GF-D8 (cell line): ENCODE measurements at regions not wholly inside any gene's neighbourhood (a gene's known extent, or its start where the extent isn't known, plus 50 kb on each side); places are given as distances from the start of the nearest gene placed in this dataset.
"Not testable (repeated sequence)": the region's sequence is repeated elsewhere in the genome, so short reads cannot be mapped to it uniquely, and the experiment has no call there.

ENCODE experiments used
- DNase-seq: peaks from one replicate; lab custom pipeline; 2025; lab: John Stamatoyannopoulos, UW

DNA sequence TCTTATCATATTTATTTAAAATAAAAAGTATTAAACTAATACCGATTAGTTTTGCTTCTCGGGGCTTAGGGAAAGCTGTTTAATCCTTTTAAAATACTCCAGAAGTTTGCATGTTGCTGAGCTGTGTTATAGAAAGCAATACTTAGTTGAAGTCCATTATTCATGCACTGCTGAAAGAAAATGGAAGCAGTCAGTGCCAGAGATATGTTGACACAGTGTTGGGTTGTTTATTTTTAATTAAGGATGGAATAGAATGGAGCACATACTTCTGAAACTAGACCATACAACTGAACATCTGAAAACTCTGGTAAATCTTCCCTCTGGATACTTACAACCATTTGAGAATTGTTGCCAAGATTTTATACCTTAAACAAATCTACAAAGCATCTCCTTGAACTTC is 282.7 kb upstream of the CCDC179 start:
- no peak for DNase-seq

DNA sequence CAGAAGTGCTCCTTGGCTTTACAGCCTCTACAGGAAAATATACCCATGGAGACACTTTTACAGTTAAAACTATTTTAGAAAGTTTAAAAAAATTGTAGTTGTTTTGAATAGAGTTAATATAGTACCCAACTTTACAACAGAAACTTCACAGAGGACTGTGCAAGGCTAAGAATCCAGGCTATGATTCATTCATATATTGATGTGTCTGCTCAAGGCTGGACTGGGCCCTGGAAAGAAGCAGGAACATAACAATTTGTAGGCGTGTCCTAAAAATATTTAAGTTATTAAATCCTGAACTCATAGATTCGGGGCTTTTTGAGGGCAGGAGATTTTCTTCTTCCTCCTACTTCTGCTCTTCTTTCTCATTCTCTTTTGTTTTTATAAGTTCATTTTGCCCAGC is 291.5 kb upstream of the CCDC179 start:
- no peak for DNase-seq

DNA sequence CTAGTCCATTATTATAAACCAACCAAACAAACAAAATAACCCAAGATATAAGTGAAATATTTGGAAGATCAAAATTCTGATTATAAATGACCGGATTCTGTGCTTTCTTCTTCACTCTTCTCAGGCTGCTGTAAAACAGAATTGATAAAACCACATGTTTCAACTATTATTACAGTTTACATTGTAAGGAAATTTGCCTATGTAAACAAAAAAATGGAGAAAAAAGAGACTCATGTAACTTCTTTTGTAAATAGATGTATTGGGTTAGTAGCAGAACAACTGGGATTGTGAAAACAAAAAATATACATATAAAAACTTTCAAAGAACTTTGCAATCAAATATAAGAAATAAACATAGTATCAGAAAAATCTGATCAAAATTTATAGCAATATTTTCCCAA is 295.2 kb upstream of the CCDC179 start:
- DNase-seq = no peak

DNA sequence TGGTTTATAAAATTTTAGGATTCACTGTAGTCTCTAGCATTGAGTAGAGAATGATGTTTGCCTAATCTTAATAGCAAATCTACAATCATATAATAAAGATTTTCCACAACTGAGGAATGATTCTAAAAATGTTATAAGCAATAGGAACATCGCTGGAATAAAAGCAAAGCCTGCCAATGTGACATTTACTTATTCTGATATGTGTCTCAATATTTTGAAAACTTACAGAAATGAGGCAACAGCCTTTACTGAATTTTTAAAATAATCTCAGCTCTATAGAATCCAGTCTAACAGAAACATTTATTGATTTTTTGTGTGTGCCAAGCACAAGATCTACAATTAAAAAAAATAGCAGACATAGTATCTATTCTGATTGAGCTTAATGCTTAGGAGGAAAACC is 303.7 kb upstream of the CCDC179 start:
- no peak for DNase-seq

DNA sequence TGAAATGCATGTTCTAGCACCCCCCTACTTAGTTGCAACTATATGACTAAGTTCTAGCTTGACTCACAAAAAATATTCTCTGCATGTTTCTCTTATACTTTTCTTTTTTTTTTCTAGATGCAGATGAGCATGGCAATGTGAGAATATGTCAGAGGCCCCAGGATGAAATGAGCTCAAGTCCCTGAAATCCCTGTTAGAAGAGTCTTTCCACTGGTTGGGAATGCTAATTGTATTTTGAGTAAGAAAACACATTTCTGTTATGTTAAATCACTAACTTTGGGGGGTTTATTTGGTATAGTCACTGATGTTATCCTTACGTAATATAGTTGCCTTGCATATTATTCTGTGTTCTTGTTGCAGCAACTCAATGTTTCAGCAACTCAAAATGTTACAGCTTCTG is 306.1 kb upstream of the CCDC179 start:
- no peak for DNase-seq

DNA sequence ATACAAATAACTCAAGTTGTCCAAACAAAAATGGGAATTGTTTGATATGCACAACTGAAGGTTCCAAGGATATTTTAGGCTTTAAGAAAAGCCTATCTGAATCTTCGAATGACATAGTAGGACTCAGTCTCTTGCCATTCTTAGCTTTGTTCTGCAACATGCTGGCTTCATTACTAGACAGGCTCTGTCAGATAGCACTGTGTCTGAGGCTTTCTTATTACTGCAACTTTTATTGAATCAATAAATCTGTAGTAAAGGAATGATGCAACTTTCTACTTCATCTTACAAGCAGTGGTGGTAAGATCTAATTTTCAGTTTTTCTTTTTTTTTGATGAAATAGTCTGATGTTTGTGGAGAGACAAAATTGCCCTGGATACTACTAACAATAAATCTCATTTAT is 319.3 kb upstream of the CCDC179 start:
- no peak for DNase-seq

DNA sequence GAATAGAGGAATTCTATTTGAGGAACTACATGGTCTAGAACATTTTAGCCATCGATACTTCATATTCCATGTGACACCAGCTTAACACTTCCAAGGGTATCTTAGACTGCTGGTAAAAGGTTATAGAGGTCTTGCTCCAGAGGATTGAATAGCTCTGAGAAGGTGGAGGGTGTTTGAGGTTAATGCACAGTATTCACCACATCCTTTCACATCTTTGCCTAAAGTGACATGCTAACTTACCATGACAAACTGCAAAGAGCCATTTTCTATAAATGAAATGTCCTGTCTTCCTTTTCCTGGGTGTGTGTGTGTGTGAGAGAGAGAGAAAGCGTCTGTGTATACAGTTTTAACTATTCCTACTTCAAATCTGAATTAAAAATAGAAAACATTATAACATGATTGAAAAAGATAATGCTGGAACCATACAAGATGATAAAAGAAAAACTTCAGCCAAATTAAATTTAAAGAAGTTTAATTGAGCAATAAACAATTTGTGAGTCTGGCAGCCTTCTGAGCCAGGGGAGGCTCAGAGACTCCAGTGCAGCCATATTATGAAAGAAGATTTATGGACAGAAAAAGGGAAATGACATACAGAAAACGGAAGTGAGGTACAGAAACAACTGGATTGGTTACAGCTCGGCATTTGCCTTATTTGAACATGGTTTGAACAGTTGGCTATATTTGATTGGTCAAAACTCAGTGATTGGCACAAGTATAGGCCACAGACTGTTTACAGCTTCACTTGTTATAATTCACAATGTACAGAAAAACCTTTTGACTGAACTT is 320.9 kb upstream of the CCDC179 start:
- no peak for DNase-seq

DNA sequence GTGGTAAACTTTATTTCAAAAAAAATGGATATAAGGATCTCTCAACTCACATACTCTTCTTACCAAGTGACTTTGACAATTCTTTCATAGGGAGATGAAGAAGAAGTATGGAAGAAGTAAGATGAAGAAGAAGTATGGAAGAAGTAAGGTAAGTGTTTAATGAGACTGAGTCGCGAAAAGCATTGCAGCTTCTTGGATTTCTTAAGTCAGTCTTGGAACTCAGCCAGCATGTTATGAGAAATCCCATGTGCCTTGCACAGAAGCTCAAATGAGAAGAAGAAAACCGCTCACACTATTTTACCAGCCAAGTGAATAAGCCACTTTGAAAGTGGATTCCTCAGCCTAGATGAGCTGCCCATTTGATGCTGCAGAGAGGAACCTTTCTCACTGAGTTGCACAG is 332.0 kb upstream of the CCDC179 start:
- DNase-seq = no peak

DNA sequence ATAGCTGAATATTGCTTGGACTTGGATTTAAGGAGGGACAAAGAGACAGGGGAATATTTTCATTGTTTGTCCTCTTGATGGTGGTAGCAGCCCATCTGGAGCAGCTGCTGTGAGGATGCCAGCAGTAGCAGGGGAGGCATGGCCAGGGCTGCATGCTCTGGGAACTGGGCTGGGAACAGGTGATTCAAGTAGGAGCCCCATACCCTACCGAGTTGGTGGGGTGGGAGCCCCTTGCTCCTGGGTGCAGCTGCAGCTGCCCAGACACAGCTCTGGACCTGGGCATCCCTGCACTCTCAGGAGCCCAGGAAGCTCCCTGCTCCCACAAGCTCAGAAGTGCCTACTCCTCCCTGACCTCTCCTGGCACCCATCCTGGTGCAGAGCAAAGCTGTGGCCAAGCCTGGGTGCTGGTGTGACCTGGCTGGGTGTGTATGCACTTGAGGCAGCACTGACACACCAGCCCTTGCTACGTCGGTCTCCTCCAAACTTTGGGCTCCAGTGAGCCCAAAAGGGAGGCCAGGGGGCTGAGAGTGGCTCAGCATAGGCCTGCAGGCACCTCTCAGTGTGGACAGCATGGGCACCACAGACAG is 341.8 kb upstream of the CCDC179 start:
- no peak for DNase-seq

DNA sequence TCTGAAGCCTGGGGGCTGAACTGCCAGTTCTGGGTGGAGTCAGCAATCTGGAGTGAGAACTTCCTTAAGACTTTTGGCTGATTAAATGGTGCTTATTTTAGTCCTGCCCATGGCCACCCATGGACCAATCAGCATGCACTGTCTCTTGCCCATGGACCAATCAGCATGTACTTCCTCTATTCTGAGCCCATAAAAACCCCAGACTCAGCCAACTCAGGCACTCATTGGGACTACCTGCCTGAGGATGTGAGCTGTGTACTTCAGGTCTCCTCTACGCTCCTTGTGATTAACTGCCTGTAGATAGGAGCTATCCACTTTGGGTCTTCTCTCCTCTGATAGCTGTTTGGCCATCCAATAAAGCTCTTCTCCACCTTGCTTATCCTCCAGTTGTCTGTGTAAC is 342.3 kb upstream of the CCDC179 start:
- no peak for DNase-seq

DNA sequence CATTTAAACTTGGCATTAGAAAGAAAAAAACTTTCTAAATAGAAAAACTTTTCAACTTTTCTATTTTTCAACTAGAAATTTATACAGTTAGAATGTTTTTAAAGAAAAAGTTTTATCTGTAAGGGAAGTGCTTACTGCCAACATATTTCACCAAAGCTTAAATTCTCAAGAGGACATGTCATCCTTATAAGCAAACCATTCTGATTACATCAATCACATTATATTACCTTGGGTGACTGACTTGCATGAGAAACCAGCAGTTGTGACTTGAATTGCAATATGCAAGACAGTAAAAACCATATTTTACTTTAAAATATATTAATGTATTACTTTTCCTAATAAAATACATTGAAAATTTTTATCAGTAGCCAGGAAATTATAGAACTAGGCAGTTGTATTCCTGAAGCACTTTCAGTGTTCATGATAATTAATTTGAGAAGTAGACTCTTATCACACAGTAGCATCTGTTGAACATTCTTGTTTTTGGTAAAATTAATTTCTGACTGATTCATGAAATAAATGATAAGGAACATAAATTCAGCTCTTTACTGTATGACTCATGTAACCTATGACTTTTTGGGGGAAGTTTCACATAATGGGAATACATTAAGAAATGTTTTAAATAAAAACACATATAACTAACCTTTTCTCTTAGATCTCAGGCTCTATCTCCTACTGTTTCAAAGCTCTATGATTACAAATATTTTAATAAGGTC is 345.0 kb upstream of the CCDC179 start:
- DNase-seq = no peak

DNA sequence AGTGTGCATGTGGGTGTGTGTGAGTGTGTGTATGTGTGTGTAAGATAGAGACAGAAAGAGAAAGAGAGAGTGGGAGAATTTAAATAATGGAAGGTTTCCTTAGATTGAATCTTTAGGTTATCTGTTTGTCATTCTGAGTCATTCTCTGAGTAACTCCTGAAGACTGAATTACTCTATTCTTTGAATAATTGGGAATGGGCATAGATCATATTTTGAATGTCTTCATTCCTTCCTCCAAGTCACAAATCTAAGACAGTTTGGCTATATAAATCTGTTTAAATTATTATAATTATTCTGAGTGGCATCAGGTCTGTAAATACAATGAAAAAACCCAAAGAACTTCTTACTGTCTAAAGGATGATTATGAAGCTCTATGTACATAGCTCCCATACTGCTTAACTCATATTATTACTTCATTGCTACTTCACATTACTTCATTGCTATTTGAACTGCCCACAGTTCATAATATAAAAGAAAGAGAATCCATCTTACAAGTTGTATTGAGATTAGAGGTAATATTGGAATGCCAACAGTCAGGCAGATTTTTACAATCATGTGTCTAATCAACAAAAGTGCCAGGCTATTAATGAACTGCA is 346.6 kb upstream of the CCDC179 start:
- DNase-seq = no peak

DNA sequence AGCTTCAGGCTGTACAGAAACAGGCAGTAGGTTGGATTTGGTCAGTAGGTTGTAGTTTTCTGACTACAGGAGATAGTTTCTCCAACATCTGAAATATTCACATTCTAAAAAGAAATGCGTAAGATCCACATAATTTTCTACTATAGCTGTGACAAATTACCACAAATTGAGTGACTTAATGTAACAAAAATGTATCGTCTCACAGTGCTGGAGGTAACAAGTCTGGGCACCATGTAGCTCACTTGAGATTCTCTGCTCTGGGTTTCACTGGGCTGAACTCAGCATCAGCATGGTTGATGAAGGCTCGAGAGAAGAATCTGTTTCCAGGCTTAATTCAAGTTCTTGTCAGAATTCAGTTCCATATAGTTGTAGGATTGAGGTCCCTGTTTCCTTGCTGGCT is 350.9 kb upstream of the CCDC179 start:
- no peak for DNase-seq

DNA sequence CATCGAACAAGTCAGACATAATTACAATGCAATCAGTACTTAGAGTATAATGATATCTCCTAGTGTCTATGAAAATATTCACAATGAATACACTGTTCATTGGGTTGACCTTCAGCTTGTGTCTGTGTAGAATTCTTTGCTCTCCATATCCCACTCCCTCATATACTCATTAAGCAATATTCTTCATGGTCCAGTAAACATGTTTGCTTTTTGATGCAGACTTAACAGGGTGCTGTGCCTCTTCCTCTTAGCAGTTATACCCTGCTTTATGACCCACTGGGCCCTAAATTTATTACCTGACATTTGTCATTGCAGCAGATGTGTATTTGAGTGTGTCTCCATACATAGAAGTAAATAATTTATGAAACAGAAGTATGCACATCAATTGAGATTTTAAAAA is 352.5 kb upstream of the CCDC179 start:
- DNase-seq = no peak

DNA sequence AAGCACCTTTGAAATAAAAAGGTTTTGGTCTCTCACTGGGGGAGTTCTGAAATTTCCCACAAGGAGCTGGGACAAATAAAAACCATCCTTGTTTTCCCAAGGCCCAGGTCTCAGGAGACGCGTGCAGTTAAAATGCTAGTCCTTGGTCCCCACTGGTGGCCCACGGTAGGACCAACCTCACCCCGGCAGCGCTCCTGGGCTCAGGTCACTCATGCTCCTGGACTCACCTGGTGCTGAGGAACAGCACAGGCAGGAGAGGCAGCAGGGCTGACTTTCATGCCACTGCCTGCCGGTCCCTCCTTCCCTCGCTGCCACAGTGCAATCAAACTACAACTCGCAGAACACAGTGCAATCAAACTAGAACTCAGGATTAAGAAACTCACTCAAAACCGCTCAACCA is 356.8 kb upstream of the CCDC179 start:
- DNase-seq = no peak

DNA sequence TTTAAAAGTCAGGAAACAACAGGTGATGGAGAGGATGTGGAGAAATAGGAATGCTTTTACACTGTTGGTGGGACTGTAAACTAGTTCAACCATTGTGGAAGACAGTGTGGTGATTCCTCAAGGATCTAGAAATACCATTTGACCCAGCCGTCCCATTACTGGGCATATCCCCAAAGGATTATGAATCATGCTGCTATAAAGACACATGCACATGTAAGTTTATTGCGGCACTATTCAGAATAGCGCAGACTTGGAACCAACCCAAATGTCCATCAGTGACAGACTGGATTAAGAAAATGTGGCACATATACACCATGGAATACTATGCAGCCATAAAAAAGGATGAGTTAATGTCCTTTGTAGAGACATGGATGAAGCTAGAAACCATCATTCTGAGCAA is 359.8 kb upstream of the CCDC179 start:
- not testable (repeated sequence) for DNase-seq

DNA sequence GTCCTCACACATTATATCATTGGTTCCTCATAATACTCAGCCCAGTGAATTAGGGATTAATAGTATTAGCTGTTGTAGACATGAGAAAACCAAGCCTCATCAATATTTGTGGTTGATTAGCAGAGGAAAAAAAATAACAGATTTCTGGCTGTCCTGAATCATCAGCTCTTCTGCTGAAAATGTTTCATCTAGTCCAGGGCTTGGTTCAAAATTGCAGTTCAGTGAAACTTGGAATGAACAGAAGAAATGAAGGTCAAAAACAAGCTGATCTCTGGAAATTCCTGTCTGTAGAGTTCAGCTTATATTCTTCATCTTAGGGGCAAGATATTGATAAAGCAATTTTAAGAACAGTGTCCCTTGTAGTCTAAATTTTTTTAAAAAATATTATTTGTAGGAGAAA is 361.1 kb upstream of the CCDC179 start:
- DNase-seq = no peak

DNA sequence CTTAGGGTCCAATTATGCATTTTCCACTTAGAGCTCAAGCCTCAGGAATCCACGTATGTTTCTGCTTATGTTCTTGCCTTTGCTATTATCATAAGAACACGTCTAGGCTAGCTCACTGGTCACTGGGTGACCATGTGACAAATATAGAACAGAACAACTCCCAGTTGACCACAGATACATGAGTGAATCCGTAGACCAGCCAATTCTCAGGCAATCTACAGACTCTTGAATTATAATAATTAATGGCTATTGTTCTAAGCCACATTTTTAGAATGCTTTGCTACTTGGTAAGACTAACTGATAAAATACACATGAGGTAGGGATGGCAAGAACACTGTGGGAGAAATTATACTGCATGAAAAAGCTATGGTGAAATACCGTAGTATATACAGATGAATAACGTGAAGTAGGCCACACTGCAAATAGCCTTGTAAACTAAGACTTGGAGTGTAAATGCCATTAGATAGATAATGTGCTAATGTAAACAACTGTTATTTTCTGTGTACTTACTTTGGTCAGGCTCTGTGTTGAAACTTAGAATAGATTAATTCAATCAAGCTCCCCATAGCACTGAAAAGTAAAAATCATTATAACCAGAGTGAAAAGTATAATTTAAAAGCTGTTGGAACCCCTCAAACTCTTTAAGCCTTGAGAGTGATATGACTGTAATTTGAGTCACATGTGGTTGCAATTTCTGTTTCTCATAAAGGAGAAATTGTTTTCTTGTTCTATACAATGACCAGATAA is 366.2 kb upstream of the CCDC179 start:
- DNase-seq = no peak

DNA sequence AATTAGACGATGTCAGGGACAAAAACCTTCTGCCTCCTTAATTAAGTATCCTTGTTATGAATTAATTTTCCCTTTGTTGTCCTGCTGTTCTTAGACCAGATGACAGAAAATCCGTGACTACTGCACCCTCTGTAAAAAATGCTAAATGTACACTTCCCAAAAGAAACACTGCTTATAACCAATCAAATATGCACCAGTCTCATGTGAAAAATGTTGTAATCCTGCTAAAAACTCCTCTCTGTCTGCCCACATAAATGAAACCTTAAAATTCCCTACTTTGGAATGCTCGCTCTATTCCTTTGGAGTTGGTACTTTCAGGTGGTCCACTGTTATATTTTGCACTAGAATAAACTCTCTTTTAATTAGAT is 366.8 kb upstream of the CCDC179 start:
- no peak for DNase-seq

DNA sequence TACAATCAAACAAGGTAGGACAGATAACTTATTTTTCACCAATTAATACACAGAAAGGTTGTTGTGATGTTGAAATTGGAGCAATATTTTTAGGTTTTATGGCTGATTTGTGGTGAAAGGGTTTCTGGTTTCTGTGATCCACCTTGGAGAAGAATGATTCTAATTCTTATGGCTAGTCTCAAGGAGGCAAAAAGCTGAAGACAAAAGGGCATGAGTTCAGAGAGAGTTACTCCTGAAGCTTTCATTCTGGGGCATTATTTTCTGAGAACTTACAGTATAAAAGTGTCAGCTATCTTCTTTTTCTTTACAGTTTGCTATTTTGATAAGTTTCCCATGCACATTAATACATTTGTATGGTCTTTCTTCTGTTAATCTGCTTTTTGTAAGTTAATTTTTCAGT is 372.4 kb upstream of the CCDC179 start:
- DNase-seq = no peak

DNA sequence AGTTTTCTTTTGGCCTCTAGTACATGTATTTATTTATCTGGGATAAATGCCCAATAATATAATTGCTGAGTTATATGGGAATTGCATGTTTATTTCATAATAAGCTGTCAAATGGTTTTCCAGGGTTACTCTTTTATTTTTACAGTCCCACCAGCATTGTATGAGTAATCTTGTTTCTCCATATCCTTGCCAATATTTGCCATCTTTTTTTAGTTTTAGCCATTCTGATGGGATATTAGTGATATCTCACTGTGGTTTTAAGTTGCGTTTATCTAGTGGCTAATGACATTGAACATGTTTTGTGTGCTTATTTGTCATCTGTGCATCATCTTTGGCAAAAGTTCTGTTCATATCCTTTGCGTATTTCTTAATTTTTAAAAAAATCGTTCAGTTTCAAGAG is 372.8 kb upstream of the CCDC179 start:
- no peak for DNase-seq

DNA sequence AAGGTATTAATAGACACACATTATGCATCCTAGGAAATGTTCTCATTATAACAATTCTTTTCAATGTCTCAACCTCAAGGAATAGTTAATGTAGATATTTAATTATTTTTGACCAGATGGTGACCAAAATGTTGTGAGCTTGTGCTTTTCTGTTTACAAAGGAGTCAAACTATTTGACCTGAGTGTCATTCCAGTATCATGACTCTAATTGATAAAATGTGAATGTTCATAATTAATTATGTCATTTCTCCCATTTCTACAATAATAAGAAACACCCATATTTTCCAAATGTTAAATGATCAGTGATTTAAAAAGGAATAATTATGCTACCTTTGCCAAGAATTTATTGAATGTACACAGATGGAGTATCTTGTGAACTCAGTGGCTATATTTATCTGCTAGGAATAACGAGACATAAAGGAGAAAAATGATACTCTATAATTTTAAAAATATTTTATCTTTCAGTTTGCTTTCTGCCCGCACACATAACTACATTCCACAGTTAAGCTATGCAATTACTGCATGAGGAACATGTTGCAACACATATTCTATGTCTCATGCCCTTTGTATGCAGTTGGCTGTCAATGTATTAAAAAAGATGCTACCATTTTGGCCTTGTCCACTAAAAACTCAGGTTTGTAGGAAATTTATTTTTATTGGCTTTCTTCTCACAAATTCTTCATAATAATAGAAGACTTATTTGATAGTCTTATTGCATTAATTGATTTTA is 376.7 kb upstream of the CCDC179 start:
- DNase-seq = no peak
